ENCODE measurements at regions not wholly inside any gene's neighbourhood (a gene's known extent, or its start where the extent isn't known, plus 50 kb on each side); places are given as distances from the start of the nearest gene placed in this dataset.
"Not testable (repeated sequence)": the region's sequence is repeated elsewhere in the genome, so short reads cannot be mapped to it uniquely, and the experiment has no call there.

DNA sequence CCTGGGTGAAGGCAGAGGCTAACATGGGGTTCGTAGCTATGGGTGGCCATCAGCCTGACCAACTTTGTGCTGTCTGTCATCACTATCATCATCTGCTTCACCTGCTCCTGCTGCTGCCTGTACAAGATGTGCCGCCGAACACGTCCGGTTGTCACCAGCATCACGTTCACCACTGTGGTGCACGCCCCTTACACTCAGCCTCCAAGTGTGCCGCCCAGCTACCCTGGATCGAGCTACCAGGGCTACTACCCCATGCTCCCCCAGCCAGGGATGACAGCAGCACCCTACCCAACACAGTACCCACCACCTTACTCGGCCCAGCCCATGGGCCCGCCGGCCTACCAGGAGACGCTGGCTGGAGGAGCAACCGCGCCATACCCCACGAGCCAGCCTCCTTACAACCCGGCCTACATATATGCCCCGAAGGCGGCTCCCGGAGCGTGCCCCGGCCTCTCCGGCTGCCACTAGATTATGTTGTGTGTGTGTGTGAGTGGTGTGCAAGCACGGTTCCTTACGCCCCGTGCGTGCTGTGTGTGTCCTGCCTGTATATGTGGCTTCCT lies 213.4 kb upstream of the XIST start:
- no peak for DNase-seq (ENCODE audit: low read depth)

DNA sequence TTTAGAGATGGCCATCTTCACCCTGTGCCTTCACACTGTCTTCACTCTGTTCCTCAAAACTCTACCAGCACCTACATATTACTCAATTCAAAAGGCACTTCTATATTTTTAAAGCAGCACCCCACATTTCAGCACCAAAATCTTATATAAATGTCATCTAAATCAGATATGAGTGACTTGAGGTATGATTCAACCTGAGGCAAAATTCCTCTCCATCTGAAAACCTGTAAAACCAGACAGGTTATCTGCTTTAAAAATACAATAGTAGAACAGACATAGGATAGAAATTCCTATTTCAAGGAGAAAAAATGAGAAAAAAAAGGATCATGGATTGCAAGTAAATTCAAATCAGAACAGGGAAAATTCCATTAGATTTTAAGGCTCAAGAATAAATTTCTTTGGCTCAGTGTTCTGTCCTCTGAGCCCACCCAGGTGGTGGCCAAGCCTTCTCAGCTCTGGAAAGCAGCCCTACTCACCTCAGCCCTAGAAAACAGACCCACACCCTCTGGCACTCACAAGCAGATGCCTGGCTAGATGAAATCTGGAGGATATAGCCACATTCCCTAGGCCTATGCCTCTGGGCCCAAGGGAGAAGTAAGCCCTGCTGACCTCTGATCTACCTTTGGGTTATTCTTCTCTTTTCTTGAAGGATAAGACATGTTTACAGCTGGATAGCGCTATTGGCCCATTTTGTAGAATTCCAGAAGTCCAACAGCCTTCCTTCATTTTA lies 211.1 kb upstream of the XIST start:
- DNase-seq (ENCODE audit: low read depth), result no peak

DNA sequence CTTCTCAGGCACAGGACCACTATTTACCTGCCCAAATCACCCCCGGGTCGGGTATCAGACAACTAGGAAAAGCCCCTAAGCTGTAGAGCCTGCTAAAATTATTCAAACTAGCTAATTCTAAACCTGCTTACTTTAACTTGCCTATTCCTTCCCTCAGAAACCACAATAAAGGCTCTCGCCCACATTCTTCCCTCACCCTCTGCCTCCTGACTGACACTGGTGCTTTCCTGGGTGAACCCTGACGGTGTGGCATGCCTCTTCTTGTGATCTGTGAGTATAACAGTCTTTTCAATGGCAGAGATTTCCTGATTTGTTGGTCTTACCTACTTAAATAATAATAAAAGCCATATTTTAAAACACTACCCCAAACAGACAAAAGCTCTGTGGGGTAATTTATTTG lies 209.4 kb upstream of the XIST start:
- no peak for DNase-seq (ENCODE audit: low read depth)

DNA sequence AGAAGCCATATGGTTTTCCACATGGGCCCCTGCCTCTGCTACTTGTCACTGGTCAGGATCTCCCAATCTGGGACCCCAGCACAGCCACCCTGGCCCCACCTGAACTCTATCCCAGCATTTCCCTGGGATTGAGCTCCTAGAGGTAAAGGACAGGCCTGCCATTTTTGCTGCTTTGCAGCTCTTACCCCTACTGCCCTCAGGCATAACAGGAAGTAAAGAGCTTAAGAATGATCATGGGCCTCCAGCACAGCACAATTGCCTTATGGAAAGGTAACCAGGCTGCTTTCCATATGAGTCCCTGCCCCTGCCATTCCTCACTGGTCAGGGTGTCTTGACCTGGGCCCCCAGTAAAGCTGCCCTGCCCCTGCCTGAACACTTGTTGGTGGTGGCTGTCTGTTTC lies 196.6 kb upstream of the XIST start:
- no peak for DNase-seq (ENCODE audit: low read depth)

DNA sequence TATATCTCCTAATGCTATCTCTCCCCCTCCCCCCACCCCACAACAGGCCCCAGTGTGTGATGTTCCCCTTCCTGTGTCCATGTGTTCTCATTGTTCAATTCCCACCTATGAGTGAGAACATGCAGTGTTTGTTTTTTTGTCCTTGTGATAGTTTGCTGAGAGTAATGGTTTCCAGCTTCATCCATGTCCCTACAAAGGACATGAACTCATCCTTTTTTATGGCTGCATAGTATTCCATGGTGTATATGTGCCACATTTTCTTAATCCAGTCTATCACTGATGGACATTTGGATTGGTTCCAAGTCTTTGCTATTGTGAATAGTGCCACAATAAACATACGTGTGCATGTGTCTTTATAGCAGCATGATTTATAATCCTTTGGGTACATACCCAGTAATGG lies 181.6 kb upstream of the XIST start:
- DNase-seq (ENCODE audit: low read depth), result not testable (repeated sequence)

DNA sequence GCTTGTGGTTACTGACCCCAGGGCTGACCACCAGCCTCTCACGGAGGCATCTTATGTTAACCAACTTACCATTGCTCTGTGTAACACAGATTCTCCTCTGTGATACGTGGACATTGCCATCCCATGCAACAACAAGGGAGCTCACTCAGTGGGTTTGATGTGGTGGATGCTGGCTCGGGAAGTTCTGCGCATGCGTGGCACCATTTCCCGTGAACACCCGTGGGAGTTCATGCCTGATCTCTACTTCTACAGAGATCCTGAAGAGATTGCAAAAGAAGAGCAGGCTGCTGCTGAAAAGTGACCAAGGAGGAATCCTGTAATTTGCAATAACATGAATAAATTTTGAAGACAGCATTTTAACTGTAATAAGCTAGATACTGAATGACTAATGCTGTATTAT lies 179.0 kb upstream of the XIST start:
- DNase-seq (ENCODE audit: low read depth), result not testable (repeated sequence)

DNA sequence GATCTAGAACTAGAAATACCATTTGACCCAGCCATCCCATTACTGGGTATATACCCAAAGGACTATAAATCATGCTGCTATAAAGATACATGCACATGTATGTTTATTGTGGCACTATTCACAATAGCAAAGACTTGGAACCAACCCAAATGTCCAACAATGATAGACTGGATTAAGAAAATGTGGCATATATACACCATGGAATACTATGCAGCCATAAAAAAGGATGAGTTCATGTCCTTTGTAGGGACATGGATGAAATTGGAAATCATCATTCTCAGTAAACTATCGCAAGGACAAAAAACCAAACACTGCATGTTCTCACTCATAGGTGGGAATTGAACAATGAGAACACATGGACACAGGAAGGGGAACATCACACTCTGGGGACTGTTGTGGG lies 178.3 kb upstream of the XIST start:
- not testable (repeated sequence) for DNase-seq (ENCODE audit: low read depth)

DNA sequence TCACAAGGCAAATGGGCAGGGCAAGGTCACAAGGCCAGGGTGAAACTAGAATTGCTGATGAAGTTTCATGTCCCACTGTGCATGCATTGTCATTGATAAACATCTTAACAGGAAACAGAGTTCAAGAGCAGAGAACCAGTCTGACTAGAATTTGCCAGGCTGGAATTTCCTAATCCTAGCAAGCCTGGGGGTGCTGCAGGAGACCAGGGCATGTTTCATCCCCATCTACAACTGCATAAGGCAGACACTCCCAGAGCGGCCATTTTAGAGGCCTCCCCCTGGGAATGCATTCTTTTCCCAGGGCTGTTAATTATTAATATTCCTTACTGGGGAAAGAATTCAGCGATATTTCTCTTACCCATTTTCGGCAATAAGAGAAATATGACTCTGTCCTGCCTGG lies 172.6 kb upstream of the XIST start:
- not testable (repeated sequence) for DNase-seq (ENCODE audit: low read depth)

DNA sequence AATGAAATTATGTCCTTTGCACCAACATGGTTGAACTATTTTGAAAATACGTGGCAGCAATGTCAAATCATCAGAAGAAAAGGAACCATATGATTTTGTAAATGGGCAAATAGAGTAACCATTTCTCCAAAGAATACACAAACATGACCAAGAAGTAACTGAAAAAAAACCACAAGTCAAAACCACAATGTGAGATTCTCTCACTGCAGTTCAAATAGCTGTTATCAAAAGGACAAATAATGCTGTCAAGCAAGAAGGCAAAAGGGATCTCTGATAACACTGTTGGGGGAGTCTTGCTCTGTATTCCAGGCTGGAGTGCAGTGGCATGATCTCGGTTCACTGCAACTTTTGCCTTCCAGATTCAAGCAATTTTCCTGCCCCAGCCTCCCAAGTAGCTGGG lies 170.7 kb upstream of the XIST start:
- no peak for DNase-seq (ENCODE audit: low read depth)

DNA sequence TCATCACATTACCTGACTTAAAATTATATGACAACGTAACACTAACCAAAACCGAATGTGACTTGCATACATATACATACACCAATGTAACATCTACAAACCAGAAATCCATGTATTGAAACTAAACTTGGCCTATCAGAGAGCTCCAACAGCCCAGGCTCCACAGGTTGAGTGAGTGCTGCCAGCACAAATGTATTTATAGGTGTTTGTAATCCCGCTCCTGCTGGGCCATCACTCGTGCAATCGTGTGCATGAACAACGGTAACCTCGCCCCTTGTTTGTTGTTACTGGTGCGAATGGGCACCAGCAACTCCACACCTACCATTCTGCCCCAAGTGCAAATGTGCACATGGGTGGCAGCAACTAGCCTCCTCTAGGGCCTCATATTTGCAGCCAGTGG lies 165.7 kb upstream of the XIST start:
- no peak for DNase-seq (ENCODE audit: low read depth)

DNA sequence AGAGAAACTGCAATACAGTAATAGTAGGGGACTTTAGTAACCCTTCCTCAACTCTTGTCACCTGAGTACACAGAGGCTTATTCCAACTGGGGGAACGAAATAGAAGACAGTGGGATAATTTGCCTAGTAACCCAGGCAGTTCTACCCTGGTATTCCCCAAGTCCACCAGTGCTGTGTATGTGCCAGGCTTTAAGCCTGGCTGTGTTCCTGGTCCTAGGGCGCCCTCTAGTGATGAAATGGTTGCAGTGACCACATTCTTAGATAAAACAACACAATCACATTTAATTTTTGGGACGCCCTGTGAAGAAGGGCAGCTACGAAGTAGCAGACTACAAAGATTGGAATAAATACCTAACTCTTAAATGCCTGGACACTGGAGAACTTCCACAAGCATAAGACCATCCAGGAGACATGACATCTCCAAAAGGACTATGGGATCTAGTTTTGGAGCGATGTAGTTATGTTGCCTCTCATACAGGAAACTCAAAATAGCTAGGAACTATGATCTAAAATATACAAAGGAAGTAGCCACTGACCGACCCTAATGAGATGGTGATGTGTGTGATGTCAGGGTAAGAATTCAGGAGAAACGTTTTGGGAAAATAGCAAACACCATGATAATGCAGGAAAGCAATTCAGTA lies 163.0 kb upstream of the XIST start:
- no peak for DNase-seq (ENCODE audit: low read depth)

DNA sequence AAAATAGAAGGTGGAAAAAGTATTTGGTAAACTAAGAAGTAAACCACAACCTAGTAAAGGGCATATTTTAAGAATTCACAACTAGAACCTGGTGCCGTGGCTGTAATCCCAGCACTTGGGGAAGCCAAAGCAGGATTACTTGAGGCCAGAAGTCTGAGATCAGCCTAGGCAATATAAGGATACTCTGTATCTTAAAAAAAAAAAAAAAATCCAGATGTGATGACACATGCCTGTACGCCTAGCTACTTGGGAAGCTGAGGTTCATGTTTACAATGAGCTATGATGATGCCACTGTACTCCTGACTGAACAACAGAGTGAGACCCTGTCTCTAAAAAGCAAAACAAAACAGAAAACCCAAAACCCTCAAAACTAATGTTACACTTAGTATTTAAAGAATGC lies 156.5 kb upstream of the XIST start:
- no peak for DNase-seq (ENCODE audit: low read depth)

DNA sequence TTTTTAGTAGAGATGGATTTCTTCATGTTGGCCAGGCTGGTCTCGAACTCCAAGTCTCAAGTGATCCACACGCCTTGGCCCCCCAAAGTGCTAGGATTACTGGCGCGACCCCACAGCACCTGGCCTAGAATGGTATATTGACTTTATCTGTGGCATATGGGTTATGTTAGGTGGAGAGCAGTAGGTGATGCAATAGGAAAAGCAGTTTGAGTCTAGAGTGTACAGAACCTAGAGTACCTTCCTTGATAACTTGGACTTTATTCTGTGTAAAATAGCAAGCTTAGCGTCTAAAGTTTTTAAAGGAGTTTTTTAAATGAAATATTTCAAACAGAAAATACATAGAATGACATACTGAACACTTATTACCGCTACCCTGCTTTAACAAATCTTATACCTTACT lies 139.5 kb upstream of the XIST start:
- no peak for DNase-seq (ENCODE audit: low read depth)

DNA sequence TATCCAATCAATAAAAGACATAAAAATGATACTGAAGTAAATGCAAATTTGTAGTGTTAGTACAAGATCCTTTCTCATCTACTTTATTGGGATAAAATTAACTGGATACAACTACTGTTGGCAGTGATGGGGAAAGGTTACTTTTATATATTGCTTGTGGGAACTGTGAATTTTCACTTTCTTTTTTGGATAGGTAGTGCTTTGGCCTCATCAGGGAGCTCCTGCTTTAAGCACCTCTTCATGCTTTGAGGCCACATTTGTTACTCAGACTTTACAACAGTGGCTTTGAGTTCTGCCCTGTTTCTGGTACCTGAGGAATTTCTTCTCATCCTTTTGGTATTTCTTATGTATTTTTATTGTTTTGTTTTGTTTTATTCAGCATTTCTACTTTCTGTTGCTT lies 134.7 kb upstream of the XIST start:
- no peak for DNase-seq (ENCODE audit: low read depth)

DNA sequence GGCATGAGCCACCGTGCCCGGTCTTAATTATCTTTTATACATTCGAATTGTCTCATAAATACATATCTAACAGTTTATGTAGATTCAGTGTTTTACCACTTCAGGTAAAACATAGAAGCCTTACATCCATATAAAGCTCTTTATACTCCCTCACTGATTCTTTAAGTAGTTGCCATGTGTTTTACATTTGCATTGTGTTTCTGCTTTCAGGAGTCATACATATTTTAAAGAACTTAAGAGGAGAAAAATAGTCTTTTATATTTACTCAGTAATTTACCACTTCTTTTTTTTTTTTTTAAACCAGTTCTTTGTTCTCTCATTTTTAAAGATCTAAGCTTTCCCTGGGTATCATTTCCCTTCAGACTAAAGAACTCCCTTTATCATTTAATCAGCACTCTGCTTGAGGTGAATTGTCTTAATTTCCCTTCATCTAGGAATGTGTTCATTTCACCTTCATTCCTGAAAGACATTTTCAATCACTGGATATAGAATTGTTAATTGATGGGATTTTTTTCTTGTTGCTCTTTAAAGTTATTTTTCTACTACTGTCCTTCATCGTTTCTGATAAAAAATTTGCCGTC lies 127.1 kb upstream of the XIST start:
- DNase-seq (ENCODE audit: low read depth), result no peak

DNA sequence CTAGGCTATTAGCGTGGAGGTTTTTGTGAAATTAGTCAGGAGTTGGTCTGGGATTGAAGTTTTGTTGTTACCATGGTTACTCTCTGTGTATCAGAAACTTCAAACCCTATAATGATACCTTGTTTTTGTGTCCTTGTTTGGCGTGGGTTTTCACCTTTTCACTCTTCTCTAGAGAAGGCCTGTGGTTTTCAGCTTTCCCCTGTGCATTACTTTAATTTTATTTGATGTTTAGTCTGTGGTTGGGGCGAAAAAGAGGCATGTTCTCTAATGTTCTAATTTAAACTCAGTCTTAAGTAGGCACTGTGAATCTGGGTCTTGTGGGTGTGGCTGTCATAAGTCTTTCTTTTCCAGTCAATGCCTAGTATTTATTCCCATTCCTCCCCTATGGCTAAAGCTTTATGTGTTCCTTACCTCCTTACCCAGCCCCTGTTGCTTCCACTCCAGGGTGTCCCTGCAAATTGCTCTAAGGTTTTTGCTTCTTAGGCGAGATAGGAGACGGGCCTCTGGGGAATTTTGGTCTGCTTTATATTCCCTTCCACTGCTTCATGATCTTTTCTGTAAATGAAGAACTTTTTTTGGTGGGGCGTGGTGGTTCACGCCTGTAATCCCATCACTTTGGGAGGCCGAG lies 125.1 kb upstream of the XIST start:
- DNase-seq (ENCODE audit: low read depth), result no peak

DNA sequence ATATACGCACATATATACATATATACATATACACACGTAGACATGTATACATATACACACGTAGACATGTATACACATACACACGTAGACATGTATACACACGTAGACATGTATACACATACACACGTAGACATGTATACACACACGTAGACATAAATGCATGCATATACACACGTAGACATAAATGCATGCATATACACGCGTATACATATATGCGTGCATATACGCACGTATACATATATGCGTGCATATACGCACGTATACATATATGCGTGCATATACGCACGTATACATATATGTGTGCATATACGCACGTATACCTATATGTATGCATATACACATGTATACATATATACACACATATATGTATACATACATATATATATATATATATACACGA lies 114.9 kb upstream of the XIST start:
- DNase-seq (ENCODE audit: low read depth), result not testable (repeated sequence)

DNA sequence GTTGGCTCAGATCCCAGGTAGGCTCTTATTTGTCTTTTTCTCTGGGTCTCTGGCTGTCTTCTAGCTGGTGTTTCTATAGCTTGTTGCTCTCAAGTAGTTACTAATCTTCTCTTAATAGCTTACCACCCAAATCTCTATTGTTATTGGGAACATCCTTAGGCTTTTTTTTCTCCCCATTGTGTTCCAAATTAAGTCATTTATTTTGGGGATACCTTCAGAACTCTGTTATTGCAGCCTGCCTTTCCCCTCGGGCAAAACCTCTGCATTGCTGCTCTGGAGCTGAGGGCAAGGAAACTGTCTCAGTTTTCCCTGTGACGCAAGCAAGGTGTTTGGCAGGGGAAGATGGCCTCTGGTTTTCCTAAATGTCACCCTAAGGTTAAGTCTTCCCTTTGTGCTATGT lies 113.3 kb upstream of the XIST start:
- DNase-seq (ENCODE audit: low read depth), result no peak

DNA sequence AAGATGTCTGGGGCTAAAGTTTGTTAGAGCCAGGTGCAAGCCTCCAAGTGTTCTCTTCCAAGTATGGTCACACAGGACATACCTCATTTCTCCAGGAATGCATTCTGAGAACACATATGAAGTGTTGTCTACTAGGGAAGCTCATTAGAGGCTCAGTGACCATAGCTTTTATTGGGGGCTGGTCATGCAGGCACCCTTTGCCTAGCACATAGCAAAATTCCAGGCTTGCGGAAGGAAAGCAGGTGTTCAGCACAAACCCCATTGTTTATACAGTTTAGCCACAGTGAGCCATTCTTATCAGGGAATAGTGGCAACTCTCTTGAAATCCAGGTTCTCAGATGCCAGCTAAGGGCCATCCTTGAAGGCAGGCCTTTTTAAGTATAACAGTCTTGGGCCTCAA lies 112.1 kb upstream of the XIST start:
- DNase-seq (ENCODE audit: low read depth), result no peak

DNA sequence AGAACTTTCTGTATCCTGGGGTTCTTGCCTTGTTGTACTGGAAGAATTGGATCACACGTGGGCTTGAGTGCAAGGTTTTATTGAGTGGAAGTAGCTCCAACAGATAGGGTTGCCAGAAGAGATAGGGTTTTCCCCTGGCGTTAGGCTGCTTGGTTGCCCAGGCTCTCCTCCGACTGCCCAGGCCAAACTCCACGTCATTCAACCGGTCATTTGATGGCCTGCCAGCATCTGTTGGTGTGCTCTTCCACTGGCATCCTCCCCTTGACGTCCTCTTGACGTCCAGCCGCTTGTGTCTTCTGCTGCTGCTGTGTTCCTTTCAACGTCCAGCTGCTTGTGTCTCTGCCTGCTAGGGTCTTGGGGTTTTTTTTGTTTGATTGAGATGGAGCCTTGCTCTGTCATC lies 111.2 kb upstream of the XIST start:
- DNase-seq (ENCODE audit: low read depth), result no peak

DNA sequence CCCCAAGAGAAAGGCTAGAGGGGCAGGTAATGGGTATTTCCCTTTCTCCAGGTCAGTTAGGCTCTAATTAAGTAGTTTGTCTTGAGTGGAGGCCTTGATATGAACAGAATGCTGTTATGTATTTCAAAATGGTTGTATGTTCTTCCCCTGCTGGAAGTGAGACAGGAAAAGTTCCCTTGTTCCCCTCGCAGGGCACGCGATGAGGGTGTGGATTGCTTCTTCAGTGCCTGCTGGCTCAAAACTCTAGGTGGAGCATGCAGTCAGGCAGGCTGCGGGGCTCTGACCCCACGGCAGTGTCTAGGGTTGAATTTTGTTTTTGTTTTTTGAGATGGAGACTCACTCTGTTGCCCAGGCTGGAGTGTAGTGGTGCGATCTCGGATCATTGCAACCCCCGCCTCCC lies 110.4 kb upstream of the XIST start:
- no peak for DNase-seq (ENCODE audit: low read depth)

DNA sequence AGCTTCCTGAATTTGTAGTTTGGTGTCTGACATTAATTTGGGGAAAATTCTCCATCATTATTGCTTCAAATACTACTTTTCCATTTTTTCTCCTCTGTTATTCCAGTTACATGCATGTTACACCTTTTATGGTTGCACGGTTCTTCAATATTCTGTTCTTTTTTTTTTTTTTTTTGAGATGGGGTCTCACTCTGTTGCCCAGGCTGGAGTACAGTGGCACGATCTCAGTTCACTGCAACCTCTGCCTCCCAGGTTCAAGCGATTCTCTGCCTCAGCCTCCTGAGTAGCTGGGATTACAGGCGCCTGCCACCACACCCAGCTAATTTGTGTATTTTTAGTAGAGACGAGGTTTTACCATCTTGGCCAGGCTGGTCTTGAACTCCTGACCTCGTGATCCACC lies 109.4 kb upstream of the XIST start:
- DNase-seq (ENCODE audit: low read depth), result not testable (repeated sequence)

DNA sequence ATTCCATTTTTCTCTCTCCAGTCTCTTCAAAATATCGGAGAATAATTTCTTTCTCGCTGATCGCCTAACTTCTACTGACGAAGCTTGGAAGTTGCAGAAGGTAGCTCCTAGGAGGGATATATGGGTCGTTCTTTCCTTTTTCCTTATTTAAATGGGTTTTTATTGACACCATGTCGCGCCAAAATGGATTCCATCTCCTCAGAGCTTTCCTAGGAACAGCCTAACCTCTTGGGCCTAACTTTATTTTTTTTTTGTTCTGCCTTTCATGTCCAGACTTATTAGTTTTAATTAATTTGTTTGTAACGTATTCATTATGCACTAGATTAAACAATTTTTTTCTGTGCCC lies 92.0 kb upstream of the XIST start:
- DNase-seq (ENCODE audit: low read depth), result no peak
